GM20000 (cell line): ENCODE measurements at regions not wholly inside any gene's neighbourhood (a gene's known extent, or its start where the extent isn't known, plus 50 kb on each side); places are given as distances from the start of the nearest gene placed in this dataset.

Experiments
- DNase-seq: peaks from one replicate; pipeline ENCODE4 v3.0.0; 2012; ENCODE audit warnings: low spot score
- CTCF ChIP-seq: IDR thresholded peaks from 2 replicates; pipeline ENCODE4 v1.5.1; 2012; ENCODE audit warnings: mild to moderate bottlenecking, control low read depth; ENCODE audit errors: extremely low read depth, missing control alignments

GRCh38 chr15:91741986-91742385 lies 111.5 kb upstream of the SLCO3A1 start:
- no peak for DNase-seq
- no peak for TF ChIP-seq CTCF

- DNase-seq, result no peak
- TF ChIP-seq CTCF, result no peak
Observed at GRCh38 chr15:91751611-91752010, 101.9 kb upstream of the SLCO3A1 start.

GRCh38 chr15:91752081-91752785 lies 101.3 kb upstream of the SLCO3A1 start:
- no peak for TF ChIP-seq CTCF
- DNase-seq, result no peak

- TF ChIP-seq CTCF, result no peak
- no peak for DNase-seq
Observed at GRCh38 chr15:91759560-91759959, 93.9 kb upstream of the SLCO3A1 start.

GRCh38 chr15:91765660-91766059 lies 87.8 kb upstream of the SLCO3A1 start:
- DNase-seq, result no peak
- TF ChIP-seq CTCF, result no peak

GRCh38 chr15:91769476-91769875 lies 84.0 kb upstream of the SLCO3A1 start:
- TF ChIP-seq CTCF, result no peak
- no peak for DNase-seq

- DNase-seq, result no peak
- no peak for TF ChIP-seq CTCF
Observed at GRCh38 chr15:91769894-91770293, 83.6 kb upstream of the SLCO3A1 start.
